H9 (cell line): ENCODE measurements at regions not wholly inside any gene's neighbourhood (a gene's known extent, or its start where the extent isn't known, plus 50 kb on each side); places are given as distances from the start of the nearest gene placed in this dataset.

Experiments used
- DNase-seq: peaks from one replicate; pipeline ENCODE4 v3.0.0-alpha.2; 2017
- H2AFZ ChIP-seq: one replicate; pipeline ENCODE4 v1.6.1; 2013; ENCODE audit warnings: mild to moderate bottlenecking, low read length, control low read depth, moderate library complexity
- H2AK5ac ChIP-seq: 2 replicates; pipeline ENCODE4 v1.6.1; 2013; ENCODE audit warnings: low read length, control low read depth, mixed read lengths; ENCODE audit not compliant: insufficient read length
- H2BK120ac ChIP-seq: one replicate; pipeline ENCODE4 v1.6.1; 2013; ENCODE audit warnings: low read depth, mild to moderate bottlenecking, low read length, control low read depth, inconsistent platforms; ENCODE audit not compliant: poor library complexity, severe bottlenecking
- H2BK12ac ChIP-seq: 2 replicates; pipeline ENCODE4 v1.6.1; 2013; ENCODE audit warnings: low read length, control low read depth, mixed read lengths, low read depth; ENCODE audit not compliant: insufficient read length
- H2BK15ac ChIP-seq: 2 replicates; pipeline ENCODE4 v1.6.1; 2013; ENCODE audit warnings: low read depth, low read length, control low read depth
- H2BK20ac ChIP-seq: one replicate; pipeline ENCODE4 v1.6.1; 2013; ENCODE audit warnings: low read depth, mild to moderate bottlenecking, low read length, control low read depth, inconsistent platforms; ENCODE audit not compliant: poor library complexity, severe bottlenecking
- H2BK5ac ChIP-seq: 2 replicates; pipeline ENCODE4 v1.6.1; 2013; ENCODE audit warnings: low read length, control low read depth, mixed read lengths; ENCODE audit not compliant: insufficient read length
- H3K14ac ChIP-seq: 2 replicates; pipeline ENCODE4 v1.6.1; 2013; ENCODE audit warnings: low read length, control low read depth; ENCODE audit not compliant: insufficient read depth
- H3K18ac ChIP-seq: 2 replicates; pipeline ENCODE4 v1.6.1; 2013; ENCODE audit warnings: low read depth, mild to moderate bottlenecking, mixed read lengths, low read length, control low read depth; ENCODE audit not compliant: insufficient read length
- H3K23ac ChIP-seq: 2 replicates; pipeline ENCODE4 v1.6.1; 2013; ENCODE audit warnings: low read length, control low read depth, mixed read lengths, low read depth; ENCODE audit not compliant: insufficient read length
- H3K23me2 ChIP-seq: 2 replicates; pipeline ENCODE4 v1.6.1; 2013; ENCODE audit warnings: low read depth, mild to moderate bottlenecking, mixed read lengths, low read length, control low read depth; ENCODE audit not compliant: insufficient read length, poor library complexity, severe bottlenecking
- H3K27ac ChIP-seq: 2 replicates; pipeline ENCODE4 v1.5.1; 2013; ENCODE audit warnings: low read length, control low read depth, mixed read lengths, low read depth; ENCODE audit not compliant: insufficient read length
- H3K27me3 ChIP-seq: 2 replicates; pipeline ENCODE4 v1.6.1; 2013; ENCODE audit warnings: low read length, control low read depth, inconsistent platforms; ENCODE audit not compliant: insufficient read depth
- H3K4ac ChIP-seq: 2 replicates; pipeline ENCODE4 v1.6.1; 2013; ENCODE audit warnings: low read depth, mild to moderate bottlenecking, control low read depth, inconsistent platforms, low read length, moderate library complexity
- H3K4me1 ChIP-seq: 2 replicates; pipeline ENCODE4 v1.6.1; 2013; ENCODE audit warnings: low read length, control low read depth, inconsistent platforms; ENCODE audit not compliant: insufficient read depth
- H3K4me2 ChIP-seq: 2 replicates; pipeline ENCODE4 v1.6.1; 2013; ENCODE audit warnings: low read length, control low read depth, mixed read lengths; ENCODE audit not compliant: insufficient read length, insufficient read depth
- H3K56ac ChIP-seq: 2 replicates; pipeline ENCODE4 v1.6.1; 2013; ENCODE audit warnings: low read depth, mild to moderate bottlenecking, mixed read lengths, low read length, control low read depth; ENCODE audit not compliant: insufficient read length
- H3K79me1 ChIP-seq: 2 replicates; pipeline ENCODE4 v1.6.1; 2013; ENCODE audit warnings: low read depth, mild to moderate bottlenecking, moderate library complexity, low read length, control low read depth, inconsistent platforms; ENCODE audit not compliant: insufficient read depth, poor library complexity, severe bottlenecking
- H3K79me2 ChIP-seq: 2 replicates; pipeline ENCODE4 v1.6.1; 2013; ENCODE audit warnings: low read length, control low read depth, inconsistent platforms; ENCODE audit not compliant: insufficient read depth
- H3K9ac ChIP-seq: 2 replicates; pipeline ENCODE4 v1.6.1; 2013; ENCODE audit warnings: low read length, control low read depth, mixed read lengths; ENCODE audit not compliant: insufficient read length; ENCODE audit errors: extremely low read depth
- H3K9me3 ChIP-seq: one replicate; pipeline ENCODE4 v1.6.1; 2013; ENCODE audit warnings: low read depth, low read length, inconsistent platforms; ENCODE audit not compliant: control insufficient read depth
- H3T11ph ChIP-seq: one replicate; pipeline ENCODE4 v1.6.1; 2013; ENCODE audit warnings: mild to moderate bottlenecking, low read length, control low read depth, inconsistent platforms
- H4K20me1 ChIP-seq: one replicate; pipeline ENCODE4 v1.6.1; 2013; ENCODE audit not compliant: control insufficient read depth, insufficient read length, insufficient read depth
- H4K5ac ChIP-seq: 2 replicates; pipeline ENCODE4 v1.6.1; 2013; ENCODE audit warnings: low read depth, mild to moderate bottlenecking, mixed read lengths, low read length, control low read depth; ENCODE audit not compliant: insufficient read length
- H4K8ac ChIP-seq: replicated peaks from 2 replicates; pipeline ENCODE4 v1.6.1; 2013; ENCODE audit warnings: low read length, control low read depth, mixed read lengths, low read depth; ENCODE audit not compliant: insufficient read length
- H4K91ac ChIP-seq: 2 replicates; pipeline ENCODE4 v1.6.1; 2013; ENCODE audit warnings: low read depth, mild to moderate bottlenecking, moderate library complexity, mixed read lengths, low read length, control low read depth; ENCODE audit not compliant: insufficient read length
- H3K27ac Mint-ChIP-seq, 3 experiments: 2 replicates in 2 of 3; 3 replicates in 1 of 3; pipeline ENCODE4 v1.8.0; 2020 to 2021; ENCODE audit warnings: mixed read lengths in 3 of 3, mild to moderate bottlenecking in 1 of 3, moderate library complexity in 1 of 3
- H3K27me3 Mint-ChIP-seq: 2 replicates; pipeline ENCODE4 v1.8.0; 2021; ENCODE audit warnings: low read depth, mild to moderate bottlenecking, moderate library complexity, mixed read lengths
- H3K36me3 Mint-ChIP-seq, 3 experiments: 2 replicates in 2 of 3; 3 replicates in 1 of 3; pipeline ENCODE4 v1.8.0; 2020 to 2021; ENCODE audit warnings: low read depth in 3 of 3, mixed read lengths in 3 of 3; ENCODE audit not compliant: insufficient read depth in 1 of 3
- H3K4me1 Mint-ChIP-seq, 2 experiments: 2 replicates each; pipeline ENCODE4 v1.8.0; 2020; ENCODE audit warnings: mixed read lengths in 2 of 2
- H3K4me3 Mint-ChIP-seq, 2 experiments: 2 replicates in 1 of 2; 3 replicates in 1 of 2; pipeline ENCODE4 v1.8.0; 2020 to 2021; ENCODE audit warnings: mild to moderate bottlenecking in 2 of 2, mixed read lengths in 2 of 2, moderate library complexity in 1 of 2
- H3K9me3 Mint-ChIP-seq, 2 experiments: 2 replicates in 1 of 2; 3 replicates in 1 of 2; pipeline ENCODE4 v1.8.0; 2020; ENCODE audit warnings: mild to moderate bottlenecking in 2 of 2, mixed read lengths in 2 of 2, moderate library complexity in 1 of 2
- CTCF ChIP-seq: fragments of 200-600 bp; sonication (generic); conservative IDR thresholded peaks from 3 replicates; pipeline ENCODE4 v1.8.0; 2021; ENCODE audit warnings: antibody characterized with exemption, mild to moderate bottlenecking

- Histone ChIP-seq H3K4ac (no peak overlapping the region), H3K14ac (no peak overlapping the region), H3K4me2 (no peak overlapping the region), H2AK5ac (no peak overlapping the region), H3K18ac (no peak overlapping the region), H3K27me3 (no peaks in the 10 kb centered on the region), H2BK120ac (no peak overlapping the region), H3K79me2 (no peaks in the 10 kb centered on the region), H2BK15ac (no peak overlapping the region), H4K5ac (no peak overlapping the region), H3K56ac (no peak overlapping the region), H2BK5ac (no peak overlapping the region), H2BK12ac (no peak overlapping the region), H4K20me1 (no peaks in the 10 kb centered on the region), H3K23me2 (no peaks in the 10 kb centered on the region), H4K8ac (no peak overlapping the region), H3K23ac (no peak overlapping the region), H2BK20ac (no peak overlapping the region), H3K27ac (no peak overlapping the region), H3K9ac (no peak overlapping the region), H3K4me1 (peaks cover 7% of the 10 kb centered on the region), H4K91ac (no peak overlapping the region), H3T11ph (no peak overlapping the region), H2AFZ (no peak overlapping the region), H3K79me1 (no peaks in the 10 kb centered on the region), H3K9me3 (no peaks in the 10 kb centered on the region)
- H3K36me3 Mint-ChIP-seq, result no peaks in the 10 kb centered on the region
- H3K27me3 Mint-ChIP-seq, result no peaks in the 10 kb centered on the region
- H3K9me3 Mint-ChIP-seq, result no peaks in the 10 kb centered on the region; a peak in 1 of 5 replicates
- no peak for TF ChIP-seq CTCF
- DNase-seq, result no peak
- no peak overlapping the region for H3K27ac Mint-ChIP-seq
- peaks cover 17 to 23% of the 10 kb centered on the region in 2 experiments for H3K4me1 Mint-ChIP-seq
- H3K4me3 Mint-ChIP-seq, result no peak overlapping the region
Measured at GRCh38 chr6:155883334-155883731, 427.7 kb upstream of the NOX3 start.
